ENCODE measurements at regions not wholly inside any gene's neighbourhood (a gene's known extent, or its start where the extent isn't known, plus 50 kb on each side); places are given as distances from the start of the nearest gene placed in this dataset.

DNA sequence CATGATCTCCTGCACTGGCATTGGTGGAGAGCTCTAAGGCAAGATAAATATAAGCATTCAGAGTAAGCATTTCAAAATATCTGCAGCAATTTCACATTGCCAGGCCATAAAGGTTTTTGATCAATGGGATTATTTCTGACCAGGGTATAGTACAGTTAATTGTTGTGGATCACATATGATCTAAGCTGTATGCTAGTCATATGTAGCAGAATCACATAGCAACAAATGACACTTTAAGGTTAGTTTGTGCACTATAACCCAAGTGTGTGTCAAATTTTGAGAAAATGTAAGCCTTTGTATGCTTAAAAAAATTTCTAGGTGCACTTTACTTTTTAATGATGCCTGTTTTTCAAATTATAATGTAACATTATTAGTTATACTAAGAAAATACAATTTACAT is 386.0 kb upstream of the ADAMTS5 start:
- TF ChIP-seq, protein P1, sequence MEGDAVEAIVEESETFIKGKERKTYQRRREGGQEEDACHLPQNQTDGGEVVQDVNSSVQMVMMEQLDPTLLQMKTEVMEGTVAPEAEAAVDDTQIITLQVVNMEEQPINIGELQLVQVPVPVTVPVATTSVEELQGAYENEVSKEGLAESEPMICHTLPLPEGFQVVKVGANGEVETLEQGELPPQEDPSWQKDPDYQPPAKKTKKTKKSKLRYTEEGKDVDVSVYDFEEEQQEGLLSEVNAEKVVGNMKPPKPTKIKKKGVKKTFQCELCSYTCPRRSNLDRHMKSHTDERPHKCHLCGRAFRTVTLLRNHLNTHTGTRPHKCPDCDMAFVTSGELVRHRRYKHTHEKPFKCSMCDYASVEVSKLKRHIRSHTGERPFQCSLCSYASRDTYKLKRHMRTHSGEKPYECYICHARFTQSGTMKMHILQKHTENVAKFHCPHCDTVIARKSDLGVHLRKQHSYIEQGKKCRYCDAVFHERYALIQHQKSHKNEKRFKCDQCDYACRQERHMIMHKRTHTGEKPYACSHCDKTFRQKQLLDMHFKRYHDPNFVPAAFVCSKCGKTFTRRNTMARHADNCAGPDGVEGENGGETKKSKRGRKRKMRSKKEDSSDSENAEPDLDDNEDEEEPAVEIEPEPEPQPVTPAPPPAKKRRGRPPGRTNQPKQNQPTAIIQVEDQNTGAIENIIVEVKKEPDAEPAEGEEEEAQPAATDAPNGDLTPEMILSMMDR (optimal IDR thresholded peaks at IDR 0.05 in 1 of 3, IDR thresholded peaks at IDR 0.05 in 1 of 3, conservative IDR thresholded peaks at IDR 0.05 in 1 of 3; ENCODE audit: extremely low read depth in 1 of 3, insufficient read depth in 2 of 3, low read length in 3 of 3) = no peak
- no peak for TF ChIP-seq EZH2 (IDR thresholded peaks at IDR 0.05; ENCODE audit: low read length)
